Right lobe of liver (tissue), 4 donors: ENCODE measurements at regions not wholly inside any gene's neighbourhood (a gene's known extent, or its start where the extent isn't known, plus 50 kb on each side); places are given as distances from the start of the nearest gene placed in this dataset.

Experiments
- CTCF ChIP-seq, 4 donors: fragments of 200-600 bp in 3 of 4; fragments of 450-650 bp in 1 of 4; IDR thresholded peaks; one replicate each; pipeline versions ENCODE4 v1.5.1 to v1.8.0; 2016 to 2022; ENCODE audit warnings: antibody characterized with exemption in 4 of 4, mild to moderate bottlenecking in 2 of 4
- POLR2A ChIP-seq: fragments of 450-650 bp; IDR thresholded peaks from one replicate; pipeline ENCODE4 v1.6.1; 2017; ENCODE audit warnings: antibody characterized with exemption, mild to moderate bottlenecking
- donor health status: DM: no; HTN: no; CAD: no.
- donor health status: DM: no; HTN: no; CAD: no.
- donor health status: DM: no; HTN: yes; CAD: no.

GRCh38 chr3:43789028-43789427, 98.3 kb downstream of the ABHD5 start:
- TF ChIP-seq CTCF (IDR thresholded peaks at IDR 0.05) (no peak), POLR2A (no peak)
